HepG2 (cell line): ENCODE measurements at regions not wholly inside any gene's neighbourhood (a gene's known extent, or its start where the extent isn't known, plus 50 kb on each side); places are given as distances from the start of the nearest gene placed in this dataset.

Experiments used
- ATAC-seq: fragments of 200-7000 bp; cut with Tn5 transposase; 3 replicates; pipeline ENCODE4 v1.9.1; 2020; ENCODE audit warnings: mild to moderate bottlenecking, moderate library complexity
- BruUV-seq: library from RNA; stranded (reverse); fragments of 400-500 nt; replicated peaks from 2 replicates; lab custom pipeline; 2021; lab: Mats Ljungman, UMichigan
- CTCF ChIA-PET: fragments of 300-600 bp; formaldehyde crosslinking; extraction: SDS; loops from one replicate; lab custom pipeline; 2021; ENCODE audit warnings: low total read pairs, inconsistent platforms, low intra/inter-chr PET ratio; lab: Yijun Ruan, JAX
- POLR2A ChIA-PET: fragments of 350-600 bp; sonication (Branson Sonifier 250); formaldehyde crosslinking; loops from one replicate; lab custom pipeline; 2020; ENCODE audit warnings: antibody characterized with exemption, inconsistent platforms; lab: Yijun Ruan, JAX
- DNase-seq: peaks from one replicate; pipeline ENCODE4 v3.0.0-alpha.2; 2015; ENCODE audit warnings: low spot score
- FAIRE-seq: peaks from 3 replicates; lab custom pipeline; 2011; peaks lifted over from hg19 to GRCh38; lab: Jason Lieb, UNC
- H2AFZ ChIP-seq: one replicate; pipeline ENCODE4 v1.6.1; 2011; ENCODE audit warnings: low read length, inconsistent platforms
- H3K27ac ChIP-seq: fragments of 300-600 bp; 3 replicates; pipeline ENCODE4 v1.8.0; 2011; ENCODE audit warnings: mixed run types, mild to moderate bottlenecking, mixed read lengths, low read length, inconsistent platforms; ENCODE audit not compliant: insufficient read depth; ENCODE audit errors: extremely low read length
- H3K27me3 ChIP-seq, 2 experiments: fragments of 200-600 bp in 1 of 2; 2 replicates in 1 of 2; 3 replicates in 1 of 2; pipeline versions ENCODE4 v1.6.0 to v1.8.0; 2011; ENCODE audit warnings: low read length in 2 of 2, mild to moderate bottlenecking in 2 of 2, moderate library complexity in 2 of 2, inconsistent platforms in 1 of 2; ENCODE audit not compliant: insufficient read depth in 2 of 2, control insufficient read depth in 1 of 2
- H3K36me3 ChIP-seq, 2 experiments: fragments of 200-600 bp in 1 of 2; replicated peaks in 1 of 2; 2 replicates in 1 of 2; 3 replicates in 1 of 2; pipeline versions ENCODE4 v1.5.1 to v1.8.0; 2011; ENCODE audit warnings: low read length in 2 of 2, inconsistent platforms in 1 of 2; ENCODE audit not compliant: insufficient read depth in 2 of 2, control insufficient read depth in 1 of 2
- H3K4me1 ChIP-seq: 2 replicates; pipeline ENCODE4 v1.5.1; 2012; ENCODE audit warnings: low read length, inconsistent platforms; ENCODE audit not compliant: insufficient read depth
- H3K4me2 ChIP-seq: 2 replicates; pipeline ENCODE4 v1.6.0; 2011; ENCODE audit warnings: low read depth, low read length, inconsistent platforms
- H3K4me3 ChIP-seq, 3 experiments: fragments of 200-600 bp in 1 of 3; sonication (generic), shearing (Covaris generic) in 1 of 3; replicated peaks in 1 of 3; 2 replicates each; pipeline ENCODE4 v1.5.1; 2011 to 2016; ENCODE audit warnings: low read length in 3 of 3, inconsistent platforms in 2 of 3, low read depth in 2 of 3, mild to moderate bottlenecking in 2 of 3, control low read depth in 1 of 3, mixed read lengths in 1 of 3; ENCODE audit not compliant: insufficient read depth in 1 of 3
- H3K79me2 ChIP-seq: one replicate; pipeline ENCODE4 v1.6.1; 2011; ENCODE audit warnings: low read length, inconsistent platforms; ENCODE audit not compliant: insufficient read depth
- H3K9ac ChIP-seq: 2 replicates; pipeline ENCODE4 v1.6.0; 2011; ENCODE audit warnings: mild to moderate bottlenecking, low read depth, low read length, inconsistent platforms; ENCODE audit not compliant: insufficient read depth
- H3K9me3 ChIP-seq: 2 replicates; pipeline ENCODE4 v1.5.1; 2012; ENCODE audit warnings: mild to moderate bottlenecking, low read length
- H4K20me1 ChIP-seq: 2 replicates; pipeline ENCODE4 v1.6.0; 2011; ENCODE audit warnings: inconsistent platforms, mild to moderate bottlenecking, low read length, moderate library complexity; ENCODE audit not compliant: insufficient read depth
- CCDC6 ChIP-seq: sonication (generic); formaldehyde crosslinking; IDR thresholded peaks from 2 replicates; pipeline ENCODE4 v1.8.1; 2022; ENCODE audit warnings: mild to moderate bottlenecking, missing genetic modification reagents, moderate library complexity
- DBP ChIP-seq: sonication (generic); formaldehyde crosslinking; IDR thresholded peaks from 2 replicates; pipeline ENCODE4 v1.4.0; 2020; ENCODE audit warnings: missing genetic modification reagents; ENCODE audit errors: not compliant biosample characterization
- GABPB1 ChIP-seq: IDR thresholded peaks from 2 replicates; pipeline ENCODE4 v1.6.1; 2016; ENCODE audit warnings: mild to moderate bottlenecking, missing genetic modification reagents, moderate library complexity, missing compliant biosample characterization
- HINFP ChIP-seq: sonication (generic); formaldehyde crosslinking; IDR thresholded peaks from 2 replicates; pipeline ENCODE4 v1.4.0; 2020; ENCODE audit warnings: low read depth, mild to moderate bottlenecking, missing genetic modification reagents
- HOMEZ ChIP-seq: IDR thresholded peaks from 2 replicates; pipeline ENCODE4 v1.6.1; 2016; ENCODE audit warnings: low read depth
- MAFG ChIP-seq: sonication (generic); formaldehyde crosslinking; IDR thresholded peaks from 2 replicates; pipeline ENCODE4 v1.5.1; 2020; ENCODE audit warnings: mild to moderate bottlenecking, missing genetic modification reagents
- MED8 ChIP-seq: sonication (generic); formaldehyde crosslinking; IDR thresholded peaks from 2 replicates; pipeline ENCODE4 v1.8.1; 2023; ENCODE audit warnings: mild to moderate bottlenecking, missing genetic modification reagents; ENCODE audit not compliant: insufficient replicate concordance
- MXD1 ChIP-seq: sonication (generic); formaldehyde crosslinking; IDR thresholded peaks from 2 replicates; pipeline ENCODE4 v1.4.0; 2020; ENCODE audit warnings: mild to moderate bottlenecking, missing genetic modification reagents
- MXD3 ChIP-seq: IDR thresholded peaks from 2 replicates; pipeline ENCODE4 v1.6.1; 2016; ENCODE audit warnings: mild to moderate bottlenecking, missing biosample characterization, missing genetic modification reagents
- NCOA5 ChIP-seq: sonication (generic); formaldehyde crosslinking; IDR thresholded peaks from 2 replicates; pipeline ENCODE4 v1.4.0; 2020; ENCODE audit warnings: missing genetic modification reagents
- NFYB ChIP-seq: sonication (generic); formaldehyde crosslinking; IDR thresholded peaks from 2 replicates; pipeline ENCODE4 v1.4.0; 2020; ENCODE audit warnings: missing genetic modification reagents
- SRSF9 ChIP-seq: fragments of 200-400 bp; formaldehyde crosslinking; IDR thresholded peaks from 2 replicates; pipeline ENCODE4 v1.6.1; 2018; ENCODE audit warnings: borderline replicate concordance, mild to moderate bottlenecking, low read depth, low read length; ENCODE audit not compliant: insufficient read depth, poor library complexity, severe bottlenecking
- STAT5B ChIP-seq: sonication (generic); formaldehyde crosslinking; IDR thresholded peaks from 2 replicates; pipeline ENCODE4 v1.4.0; 2020; ENCODE audit warnings: missing genetic modification reagents
- TBX2 ChIP-seq: sonication (generic); formaldehyde crosslinking; IDR thresholded peaks from 2 replicates; pipeline ENCODE4 v1.5.0; 2020; ENCODE audit warnings: missing genetic modification reagents, mild to moderate bottlenecking, borderline replicate concordance
- ZKSCAN5 ChIP-seq: sonication (generic); formaldehyde crosslinking; IDR thresholded peaks from 2 replicates; pipeline ENCODE4 v1.5.1; 2020; ENCODE audit warnings: mild to moderate bottlenecking, missing genetic modification reagents
- ZNF180 ChIP-seq: sonication (generic); formaldehyde crosslinking; IDR thresholded peaks from 2 replicates; pipeline ENCODE4 v1.4.0; 2020; ENCODE audit warnings: low read depth, missing genetic modification reagents, borderline replicate concordance
- ZNF710 ChIP-seq: sonication (generic); formaldehyde crosslinking; IDR thresholded peaks from 2 replicates; pipeline ENCODE4 v1.5.0; 2020; ENCODE audit warnings: mild to moderate bottlenecking, missing genetic modification reagents, borderline replicate concordance
- ZSCAN22 ChIP-seq: sonication (generic); formaldehyde crosslinking; IDR thresholded peaks from 2 replicates; pipeline ENCODE4 v1.4.0; 2020; ENCODE audit warnings: mild to moderate bottlenecking, missing genetic modification reagents
- WGBS: methylation state at CpG from one replicate; pipeline ENCODE4 v1.1.6; 2017; ENCODE audit warnings: low lambda C conversion rate; 5-methylcytosine and 5-hydroxymethylcytosine counted together
- in situ Hi-C: cut with HindIII; loops from 2 replicates; pipeline ENCODE4 v1.10.0; 2017; ENCODE audit warnings: low pct_unique_long_range_greater_than_20kb; ENCODE audit not compliant: extremely low pct_ligation_motif_present
- intact Hi-C: fragments of 100-400 bp; cut with micrococcal nuclease; formaldehyde crosslinking; loops from one replicate; pipeline ENCODE4 v1.10.0; 2022; ENCODE audit not compliant: unreplicated experiment

GRCh38 chr5:29950416-29951145 lies 1242.9 kb upstream of the CDH6 start:
- no peak overlapping the region for H3K4me2 ChIP-seq
- intact Hi-C loops = no loop called here
- DNase-seq = no peak
- in situ Hi-C loops = no loop called here
- ChIA-PET CTCF (no interaction called here), POLR2A (no interaction called here)
- no peaks in the 10 kb centered on the region for H3K4me1 ChIP-seq
- no peaks in the 10 kb centered on the region for H3K36me3 ChIP-seq
- WGBS = 0% methylated on average over 2 of the region's 2 CpGs
- no peak overlapping the region for H3K4me3 ChIP-seq
- no TSS peak for BruUV-seq
- H3K9ac ChIP-seq = no peak overlapping the region
- no peak for FAIRE-seq
- no peaks in the 10 kb centered on the region for H4K20me1 ChIP-seq
- no peak overlapping the region for H3K27ac ChIP-seq
- no peak overlapping the region for H2AFZ ChIP-seq
- H3K9me3 ChIP-seq = no peaks in the 10 kb centered on the region
- ATAC-seq = no peak
- no peaks in the 10 kb centered on the region for H3K79me2 ChIP-seq
- H3K27me3 ChIP-seq = no peaks in the 10 kb centered on the region
- TF ChIP-seq SRSF9 (no peak), ZKSCAN5 (no peak), ZSCAN22 (CRISPR knock-in tag) (no peak), NFYB (no peak), MAFG (CRISPR knock-in tag) (no peak), GABPB1 (no peak), HINFP (CRISPR knock-in tag) (no peak), DBP (CRISPR knock-in tag) (no peak), NCOA5 (CRISPR knock-in tag) (no peak), ZNF180 (CRISPR knock-in tag) (no peak), TBX2 (CRISPR knock-in tag) (no peak), HOMEZ (CRISPR knock-in tag) (no peak), CCDC6 (no peak), MXD1 (CRISPR knock-in tag) (no peak), MED8 (CRISPR knock-in tag) (no peak), STAT5B (CRISPR knock-in tag) (no peak), ZNF710 (CRISPR knock-in tag) (no peak), MXD3 (CRISPR knock-in tag) (no peak)
